ENCODE measurements at regions not wholly inside any gene's neighbourhood (a gene's known extent, or its start where the extent isn't known, plus 50 kb on each side); places are given as distances from the start of the nearest gene placed in this dataset.

DNA sequence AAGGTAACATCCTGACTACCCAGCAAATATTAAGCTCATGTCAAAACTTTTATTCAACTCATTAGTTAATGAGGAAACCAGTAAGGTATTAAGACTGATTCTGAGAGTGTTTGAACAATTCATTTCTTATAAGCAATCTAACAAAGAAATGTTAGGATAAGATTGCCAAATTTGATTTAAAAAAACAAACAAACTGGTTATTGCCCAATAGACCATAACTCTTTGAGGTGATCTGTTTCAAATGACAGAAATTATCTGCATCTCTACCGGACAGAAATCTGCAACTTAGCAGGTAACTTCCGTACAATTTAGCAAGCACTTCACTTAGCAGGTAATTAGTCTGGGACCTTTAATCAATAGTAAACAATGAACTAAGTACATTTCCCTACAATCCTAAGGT is 82.9 kb upstream of the BARX2 start:
- intact Hi-C loops (cut with DNase I) = no loop called here
- no peak for DNase-seq (ENCODE audit: low spot score)

DNA sequence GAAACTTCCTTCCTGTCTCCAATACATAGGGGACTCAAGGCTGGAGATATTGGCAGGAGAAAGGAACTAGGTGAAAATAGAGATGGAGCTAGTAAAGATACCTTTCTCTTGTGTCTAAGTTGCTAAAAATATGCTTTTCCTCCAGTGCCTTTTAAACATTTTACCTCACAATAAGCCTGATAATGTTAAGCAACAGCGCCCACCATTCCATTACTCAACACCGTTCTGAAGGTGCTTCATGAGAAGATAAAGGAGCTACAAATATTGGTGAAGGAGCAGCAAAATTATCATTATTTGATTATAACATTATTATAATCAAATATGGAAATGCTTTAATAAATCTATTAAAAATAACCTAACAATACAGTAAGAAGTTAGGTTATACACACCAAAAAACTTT is 83.6 kb upstream of the BARX2 start:
- intact Hi-C loops (cut with DNase I) = no loop called here
- DNase-seq (ENCODE audit: low spot score) = no peak

DNA sequence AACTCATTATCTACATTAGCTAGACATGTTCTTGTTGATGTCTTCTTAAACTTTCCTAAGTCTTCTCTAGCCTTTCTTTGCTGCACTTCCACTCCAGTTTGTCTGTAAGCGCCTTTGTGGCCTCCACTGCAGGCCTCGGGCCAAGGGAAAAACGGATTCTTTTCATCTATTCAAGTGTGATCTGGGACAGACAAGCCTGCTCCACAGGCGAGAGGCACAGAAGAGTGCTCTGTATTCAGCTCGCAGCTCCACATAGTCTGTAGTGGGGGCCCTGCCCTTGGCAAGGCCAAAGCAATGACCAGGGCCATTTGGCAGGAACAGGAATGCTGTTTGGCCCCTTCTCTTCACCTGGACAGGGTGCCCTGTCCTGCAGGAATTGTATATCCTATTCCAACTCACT is 84.1 kb upstream of the BARX2 start:
- intact Hi-C loops (cut with DNase I) = no loop called here
- no peak for DNase-seq (ENCODE audit: low spot score)

DNA sequence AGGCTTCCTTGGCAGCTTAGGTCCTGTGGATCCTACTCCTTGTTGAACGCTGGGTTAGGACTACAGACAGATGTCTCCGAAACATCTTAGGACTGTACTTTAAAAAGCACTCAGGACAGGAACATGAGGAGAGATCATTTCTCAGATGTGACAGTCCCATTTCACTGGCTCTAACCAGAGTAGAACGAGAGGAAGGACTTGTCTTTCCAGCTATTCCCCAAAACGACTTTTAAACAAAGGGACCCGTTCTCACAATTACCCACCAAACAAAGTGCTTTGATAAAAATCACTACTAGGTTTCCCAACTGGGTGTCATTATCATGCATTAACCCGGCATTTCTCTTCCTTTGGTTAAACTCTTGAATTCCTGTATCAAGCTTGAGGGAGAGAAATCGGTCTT is 84.7 kb upstream of the BARX2 start:
- intact Hi-C loops (cut with DNase I) = no loop called here
- no peak for DNase-seq (ENCODE audit: low spot score)

DNA sequence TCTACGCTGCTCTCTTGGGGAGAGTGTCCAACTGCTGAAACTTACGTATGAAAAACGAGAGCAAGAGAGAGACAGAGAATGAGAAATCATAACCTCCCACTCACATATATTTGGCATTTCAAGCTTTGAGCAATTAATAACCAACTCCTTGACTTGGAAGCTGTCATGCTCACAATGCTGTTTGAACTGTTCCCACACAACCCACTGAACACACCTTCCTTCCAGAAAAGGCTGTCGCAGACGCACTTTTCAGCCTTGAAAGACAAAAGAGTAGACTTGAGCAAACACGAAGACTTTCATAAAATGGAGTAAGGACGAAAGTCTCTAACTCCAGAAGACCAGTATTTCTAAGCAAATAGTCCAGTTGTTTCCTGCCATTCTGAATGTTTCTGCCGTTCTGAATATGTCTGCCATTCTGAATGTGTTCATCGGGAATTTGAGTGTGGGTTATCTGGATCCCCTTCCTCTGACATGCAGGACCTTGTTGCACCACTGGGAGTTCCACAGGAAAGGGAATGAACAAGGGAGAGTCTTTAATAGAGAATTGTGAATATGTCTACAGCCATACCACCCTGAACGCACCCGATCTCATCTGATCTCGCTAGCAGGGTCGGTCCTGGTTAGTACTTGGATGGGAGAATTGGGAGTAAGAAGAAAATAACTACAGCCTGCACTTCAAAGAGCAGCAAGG is 86.2 kb upstream of the BARX2 start:
- intact Hi-C loops (cut with DNase I) = no loop called here

DNA sequence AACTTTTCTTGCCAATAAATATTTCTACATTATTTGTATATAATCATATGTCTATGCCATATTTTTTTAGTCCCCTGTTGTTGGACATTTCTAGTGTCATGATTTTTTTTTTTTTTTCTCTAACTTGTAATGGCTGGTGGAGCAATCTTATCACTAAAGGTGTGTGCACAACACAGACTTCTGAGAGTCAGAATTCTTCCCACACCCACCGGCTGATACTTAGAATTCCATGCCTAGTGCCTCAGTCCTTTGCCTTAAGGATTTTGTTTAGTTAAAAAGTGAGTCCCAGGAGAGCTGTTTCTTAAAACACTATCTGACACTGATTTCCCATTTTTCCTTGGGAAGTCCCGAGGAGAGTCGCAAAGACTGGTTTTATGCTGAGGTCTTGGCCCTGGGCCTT is 87.7 kb upstream of the BARX2 start:
- intact Hi-C loops (cut with DNase I) = no loop called here
- no peak for DNase-seq (ENCODE audit: low spot score)

More for the DNA sequence above, 86.2 kb upstream of the BARX2 start:
- no peak for DNase-seq (ENCODE audit: low spot score)

DNA sequence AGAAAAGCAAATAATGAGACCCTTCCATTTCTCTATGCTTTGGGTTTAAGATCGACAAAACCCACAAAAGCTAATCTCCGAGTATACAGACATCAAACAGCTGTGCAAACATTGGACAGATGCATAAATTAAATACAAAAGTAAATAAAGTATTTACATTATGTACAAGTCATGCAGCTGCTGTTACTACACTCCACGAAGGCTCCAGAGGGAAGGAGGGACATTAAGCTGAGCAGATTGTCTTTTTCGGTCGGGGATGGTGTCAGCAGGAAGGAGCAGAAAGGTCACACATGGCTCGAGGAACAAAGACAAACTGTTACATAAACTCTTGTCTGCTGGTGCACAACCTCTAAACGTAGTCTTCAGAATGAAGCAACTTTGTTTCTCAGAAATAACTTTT is 88.8 kb upstream of the BARX2 start:
- no peak for DNase-seq (ENCODE audit: low spot score)
- intact Hi-C loops (cut with DNase I) = no loop called here

DNA sequence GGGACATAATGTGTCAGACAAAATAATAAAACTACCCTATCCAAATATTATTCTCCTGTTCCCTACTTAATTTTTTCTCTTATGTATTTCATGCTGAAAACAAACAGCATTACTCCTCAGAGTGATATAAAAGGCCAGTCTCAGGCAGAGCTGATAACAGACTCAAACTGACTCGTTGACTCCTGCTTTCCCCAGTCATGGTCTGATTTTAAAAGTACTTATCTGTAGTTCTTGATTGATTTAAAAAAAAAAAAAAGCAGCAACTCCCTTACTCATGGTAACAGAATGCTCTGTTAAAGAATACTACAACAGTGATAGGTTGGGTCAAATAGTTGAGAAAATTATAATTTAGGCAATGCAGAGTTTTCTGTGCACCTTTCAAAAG is 90.3 kb upstream of the BARX2 start:
- DNase-seq (ENCODE audit: low spot score) = no peak
- intact Hi-C loops (cut with DNase I) = no loop called here

DNA sequence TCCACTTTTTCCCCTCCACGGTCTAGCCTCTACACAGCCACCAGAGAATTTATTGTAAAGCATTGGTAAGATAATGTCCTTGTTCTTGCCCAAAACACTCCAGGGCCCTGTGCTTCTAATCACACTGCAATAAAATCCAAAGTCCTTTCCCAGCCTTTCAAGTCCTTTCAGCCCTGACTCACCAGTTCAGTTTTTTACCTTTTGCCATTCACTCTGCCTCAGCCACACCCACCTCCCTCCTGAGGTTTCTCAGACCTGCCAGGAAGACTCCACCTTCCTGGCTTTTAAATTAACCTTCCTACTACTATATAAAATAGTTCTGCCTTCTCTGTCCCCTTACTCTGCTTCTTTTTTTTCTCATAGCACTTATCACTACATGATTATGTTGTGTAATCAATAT is 91.0 kb upstream of the ARHGAP32 start:
- intact Hi-C loops (cut with DNase I) = no loop called here
- no peak for DNase-seq (ENCODE audit: low spot score)

DNA sequence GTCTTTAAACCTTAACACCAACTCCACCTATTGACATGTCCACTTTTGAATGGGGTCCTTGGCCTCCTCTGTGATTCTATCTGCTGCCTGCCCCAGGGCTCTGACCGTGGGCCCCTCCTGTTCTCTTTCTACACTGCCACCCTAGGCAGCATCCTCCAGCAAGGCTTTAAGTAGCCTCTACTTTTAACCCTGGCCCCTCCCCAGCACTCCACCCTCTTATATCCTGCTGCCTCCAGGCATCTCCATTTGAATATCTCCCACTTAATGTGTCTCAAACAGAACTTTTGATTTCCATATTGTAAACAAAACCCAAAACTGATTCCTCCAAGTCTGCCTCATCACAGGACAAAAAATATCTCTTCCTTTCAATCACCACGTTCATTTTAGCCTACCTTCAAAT is 90.5 kb upstream of the ARHGAP32 start:
- intact Hi-C loops (cut with DNase I) = no loop called here

DNA sequence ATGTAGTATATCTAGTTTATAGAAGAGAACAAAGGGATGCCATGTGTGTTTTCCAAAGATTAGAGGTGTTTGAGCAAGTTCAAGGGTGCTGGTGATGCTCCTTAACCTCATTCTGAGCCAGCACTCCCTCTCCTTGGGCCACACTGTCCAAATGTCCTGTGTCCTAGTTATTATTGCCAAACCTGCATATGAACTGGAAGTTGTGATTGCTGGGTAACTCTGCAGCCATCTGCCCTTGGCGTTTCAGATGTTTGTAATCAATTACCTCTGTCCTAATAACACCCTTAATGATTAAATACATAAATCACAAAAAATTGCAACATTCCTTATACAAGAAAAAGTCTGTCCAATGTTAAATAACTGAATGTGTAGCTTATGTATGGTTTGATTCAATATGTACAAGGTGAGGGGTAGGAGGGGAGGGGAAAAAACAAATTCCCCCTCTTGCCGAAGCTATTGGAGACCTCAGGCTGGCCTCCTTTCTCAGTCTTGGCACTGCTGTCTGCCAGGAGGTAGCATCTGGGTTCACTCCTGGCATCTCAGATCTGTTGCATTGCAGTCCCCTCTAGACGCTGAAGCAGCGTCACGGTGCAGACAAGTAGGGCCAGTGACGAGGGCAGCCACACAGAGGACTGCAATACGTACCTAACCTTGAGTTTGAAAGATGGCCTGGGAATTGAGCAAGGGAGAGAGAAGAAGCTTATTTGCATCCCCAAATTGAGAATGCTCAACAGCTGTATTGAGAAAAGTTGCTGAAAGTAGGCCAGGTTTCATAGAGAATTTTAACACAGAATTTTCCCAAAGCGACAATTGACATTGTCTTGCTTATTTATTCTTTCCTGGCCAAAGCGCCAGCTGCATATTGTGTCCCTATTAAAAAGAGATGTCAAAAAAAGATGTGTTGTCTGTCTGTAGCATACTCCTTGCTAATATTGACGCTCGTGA is 89.6 kb upstream of the ARHGAP32 start:
- no peak for DNase-seq (ENCODE audit: low spot score)
- intact Hi-C loops (cut with DNase I) = no loop called here

More for the DNA sequence above, 90.5 kb upstream of the ARHGAP32 start:
- DNase-seq (ENCODE audit: low spot score) = no peak

DNA sequence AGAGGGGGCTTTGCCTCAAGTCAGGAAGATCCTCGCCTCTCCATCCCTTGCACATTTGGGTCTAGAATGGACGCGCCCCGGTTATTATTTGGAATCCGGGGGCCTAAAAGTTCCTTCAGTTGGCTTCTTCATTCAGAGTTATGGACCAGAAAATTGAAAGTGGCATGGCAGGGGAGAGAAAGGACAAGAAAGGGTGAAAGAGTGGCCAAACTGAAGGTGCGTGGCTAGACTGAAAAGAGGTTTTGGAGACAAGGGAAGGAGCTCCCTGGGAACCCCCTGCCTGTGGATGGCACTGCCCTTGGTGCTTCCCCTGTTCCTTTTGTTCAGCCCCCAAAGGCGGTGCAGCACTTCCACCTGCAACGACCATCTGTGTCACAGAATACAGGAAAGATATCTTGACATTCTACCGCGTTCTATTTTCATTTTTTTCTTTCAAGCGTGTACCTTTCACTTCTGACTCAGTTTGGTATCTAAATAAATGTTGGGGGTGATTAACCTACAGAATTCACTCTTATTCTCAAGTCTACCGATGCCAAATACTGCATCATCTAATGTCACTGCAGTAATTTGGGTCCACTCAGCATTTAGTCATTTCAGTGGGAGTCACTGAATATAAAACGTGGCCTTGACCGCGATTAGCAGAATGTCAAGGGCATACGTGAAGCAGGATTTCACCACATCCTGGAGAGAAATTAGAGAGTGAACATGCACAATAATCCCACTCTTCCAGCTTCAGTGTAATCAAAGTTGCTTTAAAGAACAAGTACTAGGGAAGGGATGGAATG is 88.1 kb upstream of the ARHGAP32 start:
- DNase-seq (ENCODE audit: low spot score) = no peak
- intact Hi-C loops (cut with DNase I) = no loop called here

DNA sequence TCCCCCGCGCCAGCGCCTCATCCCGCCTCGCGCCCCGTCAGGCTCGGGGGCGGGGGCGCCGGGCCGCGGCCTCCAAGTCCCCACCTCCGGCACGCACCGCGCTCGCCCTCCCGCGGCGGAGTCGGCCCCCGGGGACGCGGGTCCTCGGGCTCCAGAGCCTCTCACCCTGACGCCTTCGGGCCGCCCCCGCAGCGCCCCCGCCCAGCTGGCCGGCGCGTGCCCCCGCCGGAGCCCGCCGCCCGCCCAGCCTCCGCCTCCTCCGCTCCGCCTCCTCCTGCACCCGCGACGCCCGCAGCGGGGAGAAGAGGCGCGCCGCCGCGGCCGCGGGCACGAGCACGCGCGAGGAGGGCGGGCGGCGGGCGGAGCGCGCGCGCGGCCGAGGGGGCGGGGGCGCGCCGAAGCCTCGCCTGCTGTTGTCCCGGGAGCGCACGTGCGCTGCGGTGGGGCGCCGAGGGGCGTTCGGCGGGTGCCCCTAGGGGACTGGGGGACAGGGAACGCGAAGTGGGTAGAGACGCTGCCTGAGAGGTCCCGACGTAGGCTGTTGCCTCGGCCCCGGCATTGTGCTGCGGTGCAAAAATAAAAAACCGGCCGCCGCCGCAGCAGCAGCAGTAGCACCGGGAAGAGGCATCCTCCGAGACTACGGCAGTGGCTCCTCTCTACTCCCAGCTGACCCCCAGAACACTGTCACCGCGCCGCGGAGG is 87.4 kb upstream of the ARHGAP32 start:
- DNase-seq (ENCODE audit: low spot score) = peak; percentile 81
- intact Hi-C loops (cut with DNase I) = no loop called here

DNA sequence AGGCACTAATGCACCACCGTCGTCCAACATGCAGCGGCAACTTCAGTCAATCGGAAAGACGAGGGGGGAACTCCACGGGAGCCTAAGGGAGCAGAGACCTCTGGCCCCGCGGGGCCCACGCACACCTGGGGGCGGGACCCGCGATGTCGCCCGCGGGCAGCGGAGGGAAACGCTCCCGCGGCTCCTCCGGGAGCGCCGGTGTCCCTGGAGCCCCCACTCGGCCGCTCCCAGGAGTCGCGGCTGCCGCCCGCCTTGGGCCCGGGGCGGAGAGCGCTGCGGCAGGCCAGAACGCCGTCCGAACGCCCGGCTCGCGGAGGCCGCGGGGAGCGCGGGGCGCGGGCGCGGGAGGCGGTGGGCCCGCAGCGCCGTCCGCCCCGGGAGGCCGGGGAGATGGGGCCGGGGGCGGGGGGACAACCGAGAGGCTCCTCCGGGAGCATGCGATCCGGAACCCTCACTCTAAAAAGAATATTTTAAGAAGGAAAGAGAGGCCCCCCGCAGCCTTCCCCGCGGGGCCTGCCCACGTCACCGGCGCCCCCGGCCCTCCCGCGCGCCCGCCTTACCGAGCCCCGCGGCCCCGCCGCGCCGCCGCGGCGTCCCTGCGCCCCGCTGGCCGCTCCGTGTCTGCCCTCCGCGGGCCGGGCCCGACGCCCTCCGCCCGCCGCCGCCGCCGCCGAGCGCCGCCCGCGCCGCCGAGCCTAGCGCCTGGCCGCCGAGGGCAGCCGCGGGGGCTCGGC is 86.6 kb upstream of the ARHGAP32 start:
- DNase-seq (ENCODE audit: low spot score) = no peak
- intact Hi-C loops (cut with DNase I) = no loop called here

DNA sequence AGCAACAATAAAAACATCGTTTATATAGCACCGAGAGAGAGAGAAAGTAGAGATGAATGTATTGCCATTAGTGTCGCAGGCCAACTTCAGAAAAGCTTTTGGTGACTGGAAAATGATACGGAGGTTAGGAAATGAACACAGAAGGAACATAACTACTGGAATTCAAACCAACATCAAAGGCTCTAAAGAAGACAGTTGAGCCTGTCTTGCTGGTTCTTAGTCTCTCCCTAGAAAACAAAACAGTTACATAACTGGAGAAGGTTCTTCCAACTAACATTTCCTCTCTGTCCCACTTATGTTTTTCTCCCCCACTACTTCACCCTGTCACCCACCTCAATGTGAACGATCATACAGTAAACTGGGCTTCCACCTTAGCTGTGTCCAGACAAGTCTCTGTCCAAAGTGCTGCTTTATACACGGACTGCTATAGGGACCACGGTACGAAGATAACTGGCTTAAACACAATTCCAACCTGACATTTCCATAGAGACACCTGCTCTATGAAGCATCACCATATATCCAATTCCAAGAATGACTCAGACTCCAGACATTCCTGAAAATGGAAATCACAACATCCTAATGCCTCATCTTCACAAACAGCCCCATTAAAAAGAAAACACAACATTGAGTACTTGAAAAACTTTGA is 85.2 kb upstream of the ARHGAP32 start:
- intact Hi-C loops (cut with DNase I) = no loop called here
- no peak for DNase-seq (ENCODE audit: low spot score)

DNA sequence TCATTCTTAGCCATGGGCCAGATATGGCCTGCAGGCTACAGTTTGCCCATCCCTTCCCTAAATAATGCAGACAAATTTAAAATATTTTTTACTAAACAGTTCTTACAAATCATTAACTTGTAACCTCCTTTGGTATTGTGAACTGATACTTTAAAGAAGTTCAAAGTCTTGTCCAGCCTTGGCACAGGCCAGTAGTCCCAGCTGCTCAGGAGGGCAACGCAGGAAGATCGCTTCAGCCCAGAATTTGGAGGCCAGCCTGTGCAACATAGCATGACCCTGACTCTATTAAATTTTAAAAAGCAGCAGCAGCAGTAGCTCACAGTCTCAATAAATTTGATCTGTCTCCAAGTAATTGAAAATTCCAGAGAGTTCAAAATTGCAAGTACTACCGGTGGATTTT is 83.7 kb upstream of the ARHGAP32 start:
- DNase-seq (ENCODE audit: low spot score) = no peak
- intact Hi-C loops (cut with DNase I) = no loop called here

DNA sequence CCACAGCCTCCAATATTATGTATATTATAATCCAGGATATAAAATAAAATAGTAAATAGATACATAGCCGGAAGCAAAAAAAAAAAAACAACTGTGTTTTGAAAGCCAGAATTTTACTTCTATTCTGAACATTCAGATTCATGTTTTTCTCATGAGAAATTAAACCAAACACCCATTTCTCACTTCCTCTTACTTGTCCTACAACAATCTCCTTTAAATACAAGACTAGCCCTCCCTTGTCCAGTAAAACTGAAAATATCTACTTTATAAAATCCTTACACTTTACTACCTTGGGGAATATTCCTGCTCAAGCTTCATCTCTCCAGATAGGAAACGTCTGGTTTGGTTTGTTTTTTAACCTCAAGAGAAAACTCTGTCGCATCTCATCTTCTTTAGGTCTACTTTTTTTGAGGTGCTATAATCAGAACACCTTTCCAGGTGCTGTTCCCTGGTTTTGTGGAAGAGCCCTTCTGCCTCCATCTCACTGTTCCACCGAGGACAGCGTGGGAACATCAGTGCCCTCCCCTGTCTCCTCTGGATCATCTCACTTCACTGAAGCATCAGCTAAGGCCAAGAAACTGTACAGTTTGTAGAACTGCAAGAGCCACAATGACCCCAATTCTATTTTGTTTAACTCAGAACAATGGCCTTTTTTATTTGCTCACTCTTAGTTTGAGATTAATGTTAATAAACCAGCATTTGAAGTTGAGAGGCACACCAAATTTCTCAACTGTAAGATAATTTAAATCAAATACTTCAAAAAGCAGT is 82.0 kb upstream of the ARHGAP32 start:
- intact Hi-C loops (cut with DNase I) = no loop called here
- DNase-seq (ENCODE audit: low spot score) = no peak

DNA sequence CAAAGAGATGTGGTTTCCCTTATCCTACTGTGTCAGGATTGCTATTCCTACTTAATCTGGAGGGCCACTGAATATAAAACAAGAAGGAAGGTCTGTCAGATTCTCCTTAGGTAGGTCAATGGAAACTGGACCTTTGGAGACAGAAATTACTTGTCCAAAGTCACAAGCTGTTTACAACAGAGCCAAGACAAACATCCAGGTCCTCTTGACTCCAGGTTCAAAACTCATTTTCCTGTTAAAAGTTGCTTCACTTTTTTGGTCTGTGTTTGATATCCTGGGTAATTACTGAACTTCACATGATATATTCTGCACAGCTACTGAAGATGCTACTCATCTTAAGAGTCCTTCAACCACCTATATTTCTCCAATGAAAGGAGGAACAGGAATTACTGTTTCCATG is 81.2 kb upstream of the ARHGAP32 start:
- intact Hi-C loops (cut with DNase I) = no loop called here
- no peak for DNase-seq (ENCODE audit: low spot score)
